ENCODE measurements at regions not wholly inside any gene's neighbourhood (a gene's known extent, or its start where the extent isn't known, plus 50 kb on each side); places are given as distances from the start of the nearest gene placed in this dataset.

DNA sequence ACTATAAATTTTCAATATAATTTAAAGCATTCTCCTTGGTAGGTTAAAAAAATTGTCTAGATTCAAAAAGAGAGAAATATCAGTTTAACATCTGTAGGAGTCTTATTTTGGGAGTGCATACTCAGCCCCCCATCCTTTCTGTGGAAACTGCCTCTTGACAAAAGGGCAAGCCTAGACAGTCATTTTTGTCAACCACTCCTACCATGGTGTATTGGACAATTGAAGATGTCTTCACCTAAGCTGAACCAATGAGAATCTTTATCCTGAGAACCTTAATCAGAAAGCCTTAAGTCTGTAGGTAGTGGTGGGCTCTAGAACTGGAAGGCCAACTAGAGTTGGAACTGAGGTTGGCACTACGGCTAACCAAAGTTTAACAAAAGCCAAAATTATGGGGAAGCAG is 65.7 kb upstream of the MED13 start:
- intact Hi-C loops (cut with DNase I) = no loop called here
- DNase-seq = no peak

DNA sequence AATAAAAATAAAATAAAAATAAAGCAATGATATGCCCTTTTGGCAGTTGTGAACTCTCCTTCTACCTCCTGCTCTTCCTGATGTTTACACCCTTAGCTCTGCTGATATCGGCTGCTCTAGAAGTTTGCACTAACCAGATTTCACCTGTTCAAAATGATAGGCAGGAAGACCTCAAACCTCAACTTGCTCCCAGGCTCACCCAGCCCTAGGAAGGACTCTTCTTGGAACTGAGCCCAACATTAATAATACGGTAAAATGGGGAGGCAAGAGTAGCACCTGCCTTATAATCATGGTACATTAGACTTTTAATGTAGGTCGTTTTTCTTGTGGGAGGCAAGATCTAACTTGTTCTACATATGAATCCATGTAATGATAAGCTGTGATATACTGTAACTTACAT is 61.2 kb upstream of the MED13 start:
- intact Hi-C loops (cut with DNase I) = no loop called here
- no peak for DNase-seq

DNA sequence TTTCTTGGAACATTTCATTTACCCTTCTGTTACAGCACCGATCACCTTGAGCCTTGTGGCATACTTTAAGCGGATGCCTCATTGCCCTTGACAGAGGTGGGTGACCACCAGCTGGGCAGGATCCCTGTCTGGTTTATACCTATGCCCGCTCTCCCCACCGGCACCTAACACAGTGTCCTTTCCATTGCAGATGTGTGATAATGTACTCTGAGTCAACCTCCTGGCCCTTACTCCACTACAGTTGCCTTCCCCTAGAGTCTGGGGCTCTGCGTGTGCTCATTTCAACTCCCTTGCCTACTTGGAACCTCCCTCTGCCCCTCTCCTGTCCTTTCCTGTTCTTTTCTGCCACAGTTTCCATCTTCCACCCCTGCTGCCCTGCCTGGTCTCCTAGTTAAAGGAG is 60.2 kb upstream of the MED13 start:
- intact Hi-C loops (cut with DNase I) = no loop called here
- no peak for DNase-seq

DNA sequence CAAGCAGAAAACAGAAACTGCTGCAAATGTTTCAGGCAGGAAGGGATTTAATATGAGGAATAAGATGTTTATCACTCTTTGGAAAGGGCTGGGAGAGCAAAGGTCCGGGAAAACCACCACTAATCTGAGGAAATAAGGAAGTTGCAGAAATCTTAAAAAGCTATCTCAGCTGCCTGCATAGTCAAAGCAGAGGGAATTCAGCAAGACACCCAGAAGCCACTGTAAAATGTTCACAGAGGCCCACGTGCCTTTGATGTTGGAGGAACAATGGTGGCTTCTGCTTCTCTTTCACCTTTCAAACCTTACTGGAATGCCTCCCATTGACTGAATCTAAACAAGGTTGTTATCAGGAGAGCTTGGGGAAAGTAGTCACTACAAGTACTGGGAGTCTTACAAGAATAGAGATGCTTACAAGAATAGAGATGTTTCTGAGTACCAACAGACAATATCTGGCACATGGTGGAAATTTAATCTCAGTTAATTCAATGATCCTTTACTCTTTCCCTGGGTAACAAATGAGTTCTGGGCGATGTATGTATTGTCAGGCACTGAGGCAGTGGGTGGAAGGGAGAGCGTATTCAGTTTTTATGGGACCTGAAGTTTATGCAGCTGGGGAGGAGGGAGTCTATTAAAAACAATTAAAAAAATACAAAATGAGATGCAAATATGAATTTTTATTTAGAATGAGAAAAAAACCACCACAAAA is 56.1 kb upstream of the MED13 start:
- DNase-seq = no peak
- intact Hi-C loops (cut with DNase I) = no loop called here

DNA sequence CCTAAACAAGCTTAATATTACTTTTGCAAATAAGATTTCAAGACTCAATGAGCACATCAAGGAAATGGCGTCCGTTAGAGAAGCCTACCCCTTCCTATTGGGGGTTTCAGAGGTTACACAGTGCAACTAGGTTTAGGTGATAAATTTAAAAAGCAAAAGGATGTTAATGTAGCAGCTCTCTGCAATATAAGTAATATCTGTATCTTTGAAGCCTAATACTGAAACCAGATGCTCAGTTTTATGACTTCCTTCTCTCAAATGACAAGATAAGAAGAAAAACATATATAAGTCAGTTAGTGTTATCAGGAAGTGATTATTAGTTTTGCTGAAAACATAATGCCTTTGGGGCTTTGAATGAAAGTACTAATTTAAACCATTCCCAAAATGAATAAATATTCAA is 54.3 kb upstream of the MED13 start:
- intact Hi-C loops (cut with DNase I) = no loop called here
- DNase-seq = no peak
